ENCODE measurements at regions not wholly inside any gene's neighbourhood (a gene's known extent, or its start where the extent isn't known, plus 50 kb on each side); places are given as distances from the start of the nearest gene placed in this dataset.

DNA sequence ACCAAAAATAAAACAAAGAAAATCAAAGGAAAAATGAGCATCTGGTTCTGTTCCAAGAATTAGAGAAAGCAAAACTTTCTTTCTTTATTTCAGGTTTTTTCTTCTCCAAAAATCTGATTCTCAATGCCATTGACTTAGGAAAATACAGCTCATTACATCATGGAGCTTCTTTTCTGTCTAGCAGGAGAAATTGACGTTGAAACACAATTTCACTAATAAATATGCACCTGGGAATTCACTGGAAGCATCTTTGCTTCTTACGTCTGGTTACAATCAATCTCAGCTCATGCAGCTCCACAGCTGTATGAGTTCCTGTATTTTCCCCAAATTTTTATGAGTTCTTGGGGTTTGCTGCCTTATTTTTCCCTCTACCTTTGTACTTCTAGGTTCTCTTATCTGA is 1568.6 kb upstream of the GOT2 start:
- intact Hi-C loops (cut with DNase I, micrococcal nuclease): no loop called here
- Histone ChIP-seq H3K36me3 (ENCODE audit: low read depth) (no peaks in the 10 kb centered on the region), H3K4me1 (ENCODE audit: low read depth) (no peaks in the 10 kb centered on the region), H3K9me3 (peaks cover 56% of the 10 kb centered on the region), H3K4me3 (no peak overlapping the region)
- TF ChIP-seq, protein P1, sequence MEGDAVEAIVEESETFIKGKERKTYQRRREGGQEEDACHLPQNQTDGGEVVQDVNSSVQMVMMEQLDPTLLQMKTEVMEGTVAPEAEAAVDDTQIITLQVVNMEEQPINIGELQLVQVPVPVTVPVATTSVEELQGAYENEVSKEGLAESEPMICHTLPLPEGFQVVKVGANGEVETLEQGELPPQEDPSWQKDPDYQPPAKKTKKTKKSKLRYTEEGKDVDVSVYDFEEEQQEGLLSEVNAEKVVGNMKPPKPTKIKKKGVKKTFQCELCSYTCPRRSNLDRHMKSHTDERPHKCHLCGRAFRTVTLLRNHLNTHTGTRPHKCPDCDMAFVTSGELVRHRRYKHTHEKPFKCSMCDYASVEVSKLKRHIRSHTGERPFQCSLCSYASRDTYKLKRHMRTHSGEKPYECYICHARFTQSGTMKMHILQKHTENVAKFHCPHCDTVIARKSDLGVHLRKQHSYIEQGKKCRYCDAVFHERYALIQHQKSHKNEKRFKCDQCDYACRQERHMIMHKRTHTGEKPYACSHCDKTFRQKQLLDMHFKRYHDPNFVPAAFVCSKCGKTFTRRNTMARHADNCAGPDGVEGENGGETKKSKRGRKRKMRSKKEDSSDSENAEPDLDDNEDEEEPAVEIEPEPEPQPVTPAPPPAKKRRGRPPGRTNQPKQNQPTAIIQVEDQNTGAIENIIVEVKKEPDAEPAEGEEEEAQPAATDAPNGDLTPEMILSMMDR (IDR thresholded peaks at IDR 0.05): no peak
- ATAC-seq (no peak), DNase-seq (no peak)

GRCh38 chr16:60302261-60302660 is 1568.1 kb upstream of the GOT2 start:
- TF ChIP-seq, protein P1 (IDR thresholded peaks at IDR 0.05): no peak
- H3K4me1 ChIP-seq (ENCODE audit: low read depth): no peaks in the 10 kb centered on the region

GRCh38 chr16:60299241-60299776 is 1565.2 kb upstream of the GOT2 start:
- H3K9me3 ChIP-seq: peaks cover 53% of the 10 kb centered on the region
- DNase-seq (no peak), ATAC-seq (no peak)
- TF ChIP-seq, protein P1 (IDR thresholded peaks at IDR 0.05): no peak
- H3K36me3 ChIP-seq (ENCODE audit: low read depth): no peaks in the 10 kb centered on the region
- no peaks in the 10 kb centered on the region for H3K4me1 ChIP-seq (ENCODE audit: low read depth)
- intact Hi-C loops (cut with DNase I, micrococcal nuclease): no loop called here
- no peak overlapping the region for H3K4me3 ChIP-seq

More at GRCh38 chr16:60302261-60302660, 1568.1 kb upstream of the GOT2 start:
- DNase-seq: no peak
- Histone ChIP-seq H3K36me3 (ENCODE audit: low read depth) (no peaks in the 10 kb centered on the region), H3K4me3 (no peak overlapping the region), H3K9me3 (peaks cover 54% of the 10 kb centered on the region)
- no peak for ATAC-seq
- intact Hi-C loops (cut with DNase I, micrococcal nuclease): no loop called here

GRCh38 chr16:60295451-60295850 is 1561.3 kb upstream of the GOT2 start:
- ATAC-seq: no peak
- Histone ChIP-seq H3K4me1 (ENCODE audit: low read depth) (no peaks in the 10 kb centered on the region), H3K36me3 (ENCODE audit: low read depth) (no peaks in the 10 kb centered on the region), H3K4me3 (no peak overlapping the region), H3K9me3 (peaks cover 31% of the 10 kb centered on the region)
- no peak for DNase-seq
- intact Hi-C loops (cut with DNase I, micrococcal nuclease): no loop called here
- TF ChIP-seq, protein P1 (IDR thresholded peaks at IDR 0.05): no peak

GRCh38 chr16:60285794-60286193 is 1551.7 kb upstream of the GOT2 start:
- TF ChIP-seq, protein P1 (IDR thresholded peaks at IDR 0.05): no peak
- H3K4me3 ChIP-seq: no peak overlapping the region
- no peaks in the 10 kb centered on the region for H3K36me3 ChIP-seq (ENCODE audit: low read depth)
- intact Hi-C loops (cut with DNase I, micrococcal nuclease): no loop called here
- no peak for ATAC-seq
- DNase-seq: no peak
- H3K9me3 ChIP-seq: peaks cover 17% of the 10 kb centered on the region
- no peaks in the 10 kb centered on the region for H3K4me1 ChIP-seq (ENCODE audit: low read depth)

Measured in mucosa of descending colon (tissue), 3 donors.